Panc1 (cell line): ENCODE measurements at regions not wholly inside any gene's neighbourhood (a gene's known extent, or its start where the extent isn't known, plus 50 kb on each side); places are given as distances from the start of the nearest gene placed in this dataset.

ENCODE experiments used
- ATAC-seq: fragments of 200-7000 bp; cut with Tn5 transposase; 2 replicates; pipeline ENCODE4 v1.9.1; 2020; ENCODE audit warnings: mild to moderate bottlenecking, moderate library complexity
- BruUV-seq: library from RNA; stranded (reverse); fragments of 400-500 nt; replicated peaks from 2 replicates; lab custom pipeline; 2021; lab: Mats Ljungman, UMichigan
- CTCF ChIA-PET: fragments of 300-600 bp; sonication (Branson Sonifier 250); formaldehyde crosslinking; loops from one replicate; lab custom pipeline; 2022; ENCODE audit warnings: antibody characterized with exemption; lab: Charles Lee
- POLR2A ChIA-PET: fragments of 300-600 bp; sonication (Branson Sonifier 250); formaldehyde crosslinking; loops from one replicate; lab custom pipeline; 2022; ENCODE audit warnings: antibody characterized with exemption; lab: Charles Lee
- DNase-seq: peaks from one replicate; pipeline ENCODE4 v3.0.0-alpha.2; 2010; ENCODE audit warnings: low read depth, low spot score
- H3K27ac ChIP-seq: 2 replicates; pipeline ENCODE4 v1.5.1; 2011; ENCODE audit warnings: mild to moderate bottlenecking, low read length, inconsistent platforms
- H3K27me3 ChIP-seq: fragments of 200-500 bp; sonication (Bioruptor generic); 2 replicates; pipeline ENCODE4 v1.6.0; 2014; ENCODE audit warnings: low read length, inconsistent platforms; ENCODE audit not compliant: control insufficient read depth, insufficient read depth
- H3K36me3 ChIP-seq: fragments of 200-500 bp; sonication (Bioruptor generic); 2 replicates; pipeline ENCODE4 v1.5.1; 2014; ENCODE audit warnings: inconsistent platforms, mild to moderate bottlenecking, low read length, moderate library complexity; ENCODE audit not compliant: control insufficient read depth, insufficient read depth
- H3K4me1 ChIP-seq: 2 replicates; pipeline ENCODE4 v1.5.1; 2011; ENCODE audit warnings: inconsistent platforms, mild to moderate bottlenecking, low read length, moderate library complexity; ENCODE audit not compliant: control insufficient read depth, insufficient read depth
- H3K4me3 ChIP-seq, 2 experiments: 2 replicates each; pipeline ENCODE4 v1.5.1; 2011 to 2012; ENCODE audit warnings: low read depth in 2 of 2, low read length in 2 of 2, mild to moderate bottlenecking in 2 of 2, inconsistent platforms in 1 of 2, moderate library complexity in 1 of 2
- H3K9me3 ChIP-seq: fragments of 200-500 bp; sonication (Bioruptor generic); 2 replicates; pipeline ENCODE4 v1.5.1; 2014; ENCODE audit warnings: low read depth, mild to moderate bottlenecking, inconsistent platforms, low read length, moderate library complexity; ENCODE audit not compliant: control insufficient read depth, insufficient read depth
- CTCF ChIP-seq: fragments of 450-650 bp; IDR thresholded peaks from 2 replicates; pipeline ENCODE4 v1.5.1; 2017; ENCODE audit warnings: mild to moderate bottlenecking
- POLR2AphosphoS5 ChIP-seq: IDR thresholded peaks from 2 replicates; pipeline ENCODE4 v1.6.1; 2012; ENCODE audit warnings: mild to moderate bottlenecking, low read depth, low read length, moderate library complexity
- REST ChIP-seq, 2 experiments: IDR thresholded peaks; 2 replicates each; pipeline ENCODE4 v1.6.1; 2011 to 2012; ENCODE audit warnings: low read depth in 2 of 2, control low read depth in 1 of 2, low read length in 1 of 2, mild to moderate bottlenecking in 1 of 2, moderate library complexity in 1 of 2; ENCODE audit not compliant: insufficient read depth in 1 of 2
- SIN3A ChIP-seq: IDR thresholded peaks from 2 replicates; pipeline ENCODE4 v1.6.1; 2012; ENCODE audit warnings: low read depth, mild to moderate bottlenecking, low read length, moderate library complexity, borderline replicate concordance; ENCODE audit not compliant: insufficient read depth
- TCF7L2 ChIP-seq: IDR thresholded peaks from 2 replicates; pipeline ENCODE4 v1.6.1; 2011; ENCODE audit warnings: mild to moderate bottlenecking, low read depth, low read length, inconsistent platforms
- in situ Hi-C: cut with HindIII; loops from 2 replicates; pipeline ENCODE4 v1.10.0; 2016; ENCODE audit warnings: low sequenced_read_pairs, low pct_unique_long_range_greater_than_20kb
- intact Hi-C: fragments of 100-400 bp; cut with micrococcal nuclease; formaldehyde crosslinking; loops from one replicate; pipeline ENCODE4 v1.10.0; 2022; ENCODE audit not compliant: unreplicated experiment

DNA sequence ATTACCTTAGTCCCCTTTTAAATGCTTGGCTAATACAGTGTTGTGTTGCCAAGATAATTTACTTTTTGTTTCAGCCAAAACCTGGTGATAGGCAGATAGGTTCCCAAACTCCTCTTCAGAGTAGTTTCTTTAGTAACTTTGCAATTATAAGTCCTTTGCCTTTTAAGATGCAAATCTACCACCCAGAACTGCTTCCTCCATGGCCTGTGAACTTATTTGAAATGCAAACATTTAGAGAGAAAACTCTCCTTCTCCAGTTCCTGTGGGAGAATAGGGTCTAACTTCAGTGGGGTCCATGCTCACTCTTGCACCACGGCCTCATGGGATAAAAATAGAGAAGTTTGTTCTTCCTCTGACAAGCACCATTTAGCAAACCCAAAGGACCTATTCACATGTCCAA lies 1955.4 kb upstream of the CDH6 start:
- no peaks in the 10 kb centered on the region for H3K27me3 ChIP-seq
- no peaks in the 10 kb centered on the region for H3K9me3 ChIP-seq
- TF ChIP-seq REST (IDR thresholded peaks at IDR 0.05; ENCODE audit: insufficient read depth in 1 of 2, low read depth in 2 of 2, low read length in 1 of 2) = no peak
- TF ChIP-seq TCF7L2 = no peak
- TF ChIP-seq CTCF = no peak
- TF ChIP-seq SIN3A = no peak
- no peak for TF ChIP-seq POLR2AphosphoS5
- H3K36me3 ChIP-seq = no peaks in the 10 kb centered on the region
- H3K4me3 ChIP-seq = no peak overlapping the region
- no peaks in the 10 kb centered on the region for H3K4me1 ChIP-seq
- ChIA-PET POLR2A (no interaction called here), CTCF (no interaction called here)
- no peak for ATAC-seq
- no TSS peak for BruUV-seq
- no peak for DNase-seq
- intact Hi-C loops = no loop called here
- no peak overlapping the region for H3K27ac ChIP-seq
- in situ Hi-C loops = no loop called here

DNA sequence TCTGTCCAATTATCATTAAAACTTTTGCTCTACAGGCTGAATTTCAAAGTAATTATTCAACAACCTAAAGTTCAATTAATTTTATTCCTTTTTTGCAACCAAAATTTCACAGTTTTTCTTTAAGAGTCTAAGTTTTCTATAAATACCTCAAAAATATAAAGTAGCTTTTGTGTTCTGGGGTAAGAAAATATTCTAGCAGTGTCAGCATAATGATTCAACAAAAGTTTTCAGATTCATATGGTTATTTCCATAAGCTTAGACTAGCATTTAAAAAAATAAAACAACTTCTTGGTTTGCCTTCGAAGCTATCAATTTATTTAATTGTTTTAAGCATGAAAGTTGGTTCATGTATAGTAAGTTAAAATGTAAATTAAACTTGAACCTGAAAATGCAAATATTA lies 1962.3 kb upstream of the CDH6 start:
- in situ Hi-C loops (no loop called here), intact Hi-C loops (no loop called here)
- DNase-seq (no peak), ATAC-seq (no peak)
- POLR2A ChIA-PET = no interaction called here
- BruUV-seq = no TSS peak
- Histone ChIP-seq H3K27ac (no peak overlapping the region), H3K4me3 (no peak overlapping the region), H3K4me1 (no peaks in the 10 kb centered on the region), H3K36me3 (no peaks in the 10 kb centered on the region), H3K27me3 (no peaks in the 10 kb centered on the region), H3K9me3 (no peaks in the 10 kb centered on the region)
- CTCF ChIA-PET = no interaction called here
- TF ChIP-seq REST (IDR thresholded peaks at IDR 0.05; ENCODE audit: insufficient read depth in 1 of 2, low read depth in 2 of 2, low read length in 1 of 2) (no peak), CTCF (no peak), TCF7L2 (no peak), POLR2AphosphoS5 (no peak)
